PC-9 (cell line): ENCODE measurements at regions not wholly inside any gene's neighbourhood (a gene's known extent, or its start where the extent isn't known, plus 50 kb on each side); places are given as distances from the start of the nearest gene placed in this dataset.

ENCODE experiments used
- EZH2 ChIP-seq: fragments of 200-600 bp; sonication (generic); IDR thresholded peaks from 2 replicates; pipeline ENCODE4 v1.8.0; 2017; ENCODE audit warnings: antibody characterized with exemption, low read depth
- TF ChIP-seq, protein P1 (sequence below): fragments of 200-600 bp; sonication (generic); conservative IDR thresholded peaks from 2 replicates; pipeline ENCODE4 v1.6.1; 2017; ENCODE audit warnings: mixed run types, antibody characterized with exemption, mild to moderate bottlenecking, moderate library complexity

DNA sequence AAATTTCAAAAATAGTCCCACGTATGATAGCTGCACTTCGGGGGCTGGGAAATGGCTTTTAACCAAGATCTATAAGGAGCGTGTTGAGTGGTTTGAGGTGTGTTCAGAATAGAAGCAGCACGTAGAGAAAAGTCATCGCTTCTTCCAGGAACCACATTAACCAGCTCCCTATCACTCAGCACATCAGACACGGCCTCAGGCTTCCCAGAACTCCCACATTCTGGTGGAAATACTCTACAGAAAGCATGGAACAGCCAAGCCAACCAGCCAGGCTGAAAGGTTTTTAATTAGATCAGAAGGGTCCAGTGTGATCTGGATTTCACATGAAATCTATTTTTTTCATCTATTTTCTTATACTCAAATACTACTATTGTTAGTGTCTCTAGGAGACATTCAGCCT is 231.5 kb upstream of the NRP1 start:
- TF ChIP-seq, protein P1, sequence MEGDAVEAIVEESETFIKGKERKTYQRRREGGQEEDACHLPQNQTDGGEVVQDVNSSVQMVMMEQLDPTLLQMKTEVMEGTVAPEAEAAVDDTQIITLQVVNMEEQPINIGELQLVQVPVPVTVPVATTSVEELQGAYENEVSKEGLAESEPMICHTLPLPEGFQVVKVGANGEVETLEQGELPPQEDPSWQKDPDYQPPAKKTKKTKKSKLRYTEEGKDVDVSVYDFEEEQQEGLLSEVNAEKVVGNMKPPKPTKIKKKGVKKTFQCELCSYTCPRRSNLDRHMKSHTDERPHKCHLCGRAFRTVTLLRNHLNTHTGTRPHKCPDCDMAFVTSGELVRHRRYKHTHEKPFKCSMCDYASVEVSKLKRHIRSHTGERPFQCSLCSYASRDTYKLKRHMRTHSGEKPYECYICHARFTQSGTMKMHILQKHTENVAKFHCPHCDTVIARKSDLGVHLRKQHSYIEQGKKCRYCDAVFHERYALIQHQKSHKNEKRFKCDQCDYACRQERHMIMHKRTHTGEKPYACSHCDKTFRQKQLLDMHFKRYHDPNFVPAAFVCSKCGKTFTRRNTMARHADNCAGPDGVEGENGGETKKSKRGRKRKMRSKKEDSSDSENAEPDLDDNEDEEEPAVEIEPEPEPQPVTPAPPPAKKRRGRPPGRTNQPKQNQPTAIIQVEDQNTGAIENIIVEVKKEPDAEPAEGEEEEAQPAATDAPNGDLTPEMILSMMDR = no peak
- TF ChIP-seq EZH2 = no peak
